HEK293 (cell line): ENCODE measurements at regions not wholly inside any gene's neighbourhood (a gene's known extent, or its start where the extent isn't known, plus 50 kb on each side); places are given as distances from the start of the nearest gene placed in this dataset.

Experiments
- CTCF ChIA-PET: fragments of 350-600 bp; formaldehyde crosslinking; extraction: SDS; loops from one replicate; lab custom pipeline; 2021; ENCODE audit warnings: antibody characterized with exemption; lab: Yijun Ruan, JAX
- POLR2A ChIA-PET: fragments of 300-600 bp; formaldehyde crosslinking; extraction: SDS; loops from one replicate; lab custom pipeline; 2020; ENCODE audit warnings: antibody characterized with exemption, inconsistent platforms; lab: Yijun Ruan, JAX
- H3K27ac ChIP-seq: fragments of 200-500 bp; sonication (Bioruptor generic); 2 replicates; pipeline ENCODE4 v1.5.1; 2014; ENCODE audit warnings: low read depth, low read length, control low read depth, inconsistent platforms; ENCODE audit errors: extremely low read depth
- H3K36me3 ChIP-seq, 2 experiments: fragments of 200-500 bp in 1 of 2; sonication (Bioruptor generic) in 1 of 2; 1 replicate in 1 of 2; 2 replicates in 1 of 2; pipeline ENCODE4 v1.5.1; 2014 to 2017; ENCODE audit warnings: inconsistent platforms in 2 of 2, low read length in 2 of 2; ENCODE audit not compliant: control insufficient read depth in 2 of 2, insufficient read depth in 1 of 2
- H3K4me1 ChIP-seq: fragments of 200-500 bp; sonication (Bioruptor generic); 2 replicates; pipeline ENCODE4 v1.5.1; 2014; ENCODE audit warnings: mild to moderate bottlenecking, low read length, inconsistent platforms; ENCODE audit not compliant: control insufficient read depth, insufficient read depth
- H3K4me3 ChIP-seq: 2 replicates; pipeline ENCODE4 v1.5.1; 2011; ENCODE audit warnings: low read depth, mild to moderate bottlenecking, control low read depth, low read length, moderate library complexity
- H3K9me3 ChIP-seq: fragments of 200-500 bp; sonication (Bioruptor generic); 2 replicates; pipeline ENCODE4 v1.5.1; 2014; ENCODE audit warnings: low read depth, low read length, inconsistent platforms; ENCODE audit not compliant: control insufficient read depth, insufficient read depth
- EGR2 ChIP-seq: fragments of 450-650 bp; formaldehyde crosslinking; IDR thresholded peaks from 2 replicates; pipeline ENCODE4 v1.5.1; 2016; ENCODE audit warnings: low read depth, missing biosample characterization, missing genetic modification characterization
- ELK4 ChIP-seq: IDR thresholded peaks from 2 replicates; pipeline ENCODE4 v1.6.1; 2011; ENCODE audit warnings: mild to moderate bottlenecking, low read depth, low read length, borderline replicate concordance
- PATZ1 ChIP-seq: fragments of 450-650 bp; formaldehyde crosslinking; IDR thresholded peaks from 2 replicates; pipeline ENCODE4 v1.5.1; 2016; ENCODE audit warnings: missing biosample characterization, missing genetic modification characterization
- PRDM1 ChIP-seq: fragments of 450-650 bp; formaldehyde crosslinking; IDR thresholded peaks from 2 replicates; pipeline ENCODE4; 2016; ENCODE audit warnings: missing biosample characterization, missing genetic modification characterization
- SALL2 ChIP-seq: fragments of 450-650 bp; formaldehyde crosslinking; IDR thresholded peaks from 2 replicates; pipeline ENCODE4 v1.5.0; 2017; ENCODE audit warnings: missing biosample characterization, mild to moderate bottlenecking, missing genetic modification characterization, borderline replicate concordance
- SP7 ChIP-seq: fragments of 450-650 bp; formaldehyde crosslinking; IDR thresholded peaks from 2 replicates; pipeline ENCODE4 v1.5.1; 2016; ENCODE audit warnings: missing biosample characterization, missing genetic modification characterization
- TSHZ1 ChIP-seq: fragments of 450-650 bp; formaldehyde crosslinking; IDR thresholded peaks from 2 replicates; pipeline ENCODE4 v1.5.1; 2016; ENCODE audit warnings: missing biosample characterization, missing genetic modification characterization, borderline replicate concordance
- ZBTB1 ChIP-seq: fragments of 450-650 bp; formaldehyde crosslinking; IDR thresholded peaks from 2 replicates; pipeline ENCODE4 v1.5.1; 2016; ENCODE audit warnings: missing biosample characterization, missing genetic modification characterization
- ZBTB17 ChIP-seq: fragments of 450-650 bp; formaldehyde crosslinking; IDR thresholded peaks from 2 replicates; pipeline ENCODE4 v1.5.1; 2016; ENCODE audit warnings: missing biosample characterization, missing genetic modification characterization
- ZNF184 ChIP-seq: fragments of 450-650 bp; IDR thresholded peaks from 2 replicates; pipeline ENCODE4 v1.5.1; 2018; ENCODE audit warnings: missing biosample characterization, mild to moderate bottlenecking, missing genetic modification characterization
- ZNF37A ChIP-seq: fragments of 450-650 bp; IDR thresholded peaks from 2 replicates; pipeline ENCODE4 v1.5.1; 2018; ENCODE audit warnings: missing biosample characterization, missing genetic modification characterization
- ZNF488 ChIP-seq: fragments of 450-650 bp; formaldehyde crosslinking; IDR thresholded peaks from 2 replicates; pipeline ENCODE4 v1.5.1; 2016; ENCODE audit warnings: missing biosample characterization, missing genetic modification characterization
- ZNF501 ChIP-seq: fragments of 450-650 bp; formaldehyde crosslinking; IDR thresholded peaks from 2 replicates; pipeline ENCODE4 v1.5.1; 2016; ENCODE audit warnings: missing biosample characterization, missing genetic modification characterization
- ZNF571 ChIP-seq: fragments of 450-650 bp; formaldehyde crosslinking; IDR thresholded peaks from 2 replicates; pipeline ENCODE4 v1.5.0; 2017; ENCODE audit warnings: missing biosample characterization, missing genetic modification characterization
- ZNF76 ChIP-seq: fragments of 450-650 bp; formaldehyde crosslinking; IDR thresholded peaks from 2 replicates; pipeline ENCODE4; 2016; ENCODE audit warnings: low read depth, missing biosample characterization, missing genetic modification characterization, borderline replicate concordance
- ZNF837 ChIP-seq: fragments of 450-650 bp; formaldehyde crosslinking; IDR thresholded peaks from 2 replicates; pipeline ENCODE4 v1.5.1; 2016; ENCODE audit warnings: missing biosample characterization, missing genetic modification characterization
- ZSCAN16 ChIP-seq: fragments of 450-650 bp; formaldehyde crosslinking; IDR thresholded peaks from 2 replicates; pipeline ENCODE4 v1.5.1; 2016; ENCODE audit warnings: missing biosample characterization, missing genetic modification characterization
- ZSCAN18 ChIP-seq: fragments of 450-650 bp; formaldehyde crosslinking; IDR thresholded peaks from 2 replicates; pipeline ENCODE4 v1.5.1; 2016; ENCODE audit warnings: missing biosample characterization, missing genetic modification characterization

GRCh38 chr16:60142619-60143347 is 1408.7 kb upstream of the GOT2 start:
- CTCF ChIA-PET: no interaction called here
- H3K36me3 ChIP-seq: no peaks in the 10 kb centered on the region
- TF ChIP-seq ZNF501 (no peak), ZNF184 (tag by site-specific recombination) (no peak), TSHZ1 (tag by site-specific recombination) (no peak), SP7 (no peak), ZNF37A (tag by site-specific recombination) (no peak), ZSCAN18 (tag by site-specific recombination) (no peak), ZNF571 (no peak), EGR2 (tag by site-specific recombination) (no peak)
- TF ChIP-seq, all 188 proteins: peak for 0
- Histone ChIP-seq H3K9me3 (no peaks in the 10 kb centered on the region), H3K4me3 (no peak overlapping the region), H3K4me1 (no peaks in the 10 kb centered on the region), H3K27ac (no peak overlapping the region)
- POLR2A ChIA-PET: no interaction called here

- POLR2A ChIA-PET: no interaction called here
- no peaks in the 10 kb centered on the region for H3K36me3 ChIP-seq
- CTCF ChIA-PET: no interaction called here
- no peak for TF ChIP-seq ZNF837
- no peak for TF ChIP-seq PATZ1 (tag by site-specific recombination)
- no peak for TF ChIP-seq PRDM1 (tag by site-specific recombination)
- no peak for TF ChIP-seq ZNF76 (tag by site-specific recombination)
- TF ChIP-seq ZBTB17 (tag by site-specific recombination): no peak
- TF ChIP-seq SALL2 (tag by site-specific recombination): no peak
- no peak for TF ChIP-seq ZSCAN16 (tag by site-specific recombination)
- no peak for TF ChIP-seq ZNF488 (tag by site-specific recombination)
- TF ChIP-seq ZBTB1: no peak
- TF ChIP-seq ELK4: no peak
- no peak for TF ChIP-seq EGR2 (tag by site-specific recombination)
- no peak overlapping the region for H3K4me3 ChIP-seq
- no peak overlapping the region for H3K27ac ChIP-seq
- no peaks in the 10 kb centered on the region for H3K9me3 ChIP-seq
- H3K4me1 ChIP-seq: no peaks in the 10 kb centered on the region
Measured at GRCh38 chr16:60137891-60138290, 1403.8 kb upstream of the GOT2 start.
